Stomach (tissue), 8 donors: ENCODE measurements at regions not wholly inside any gene's neighbourhood (a gene's known extent, or its start where the extent isn't known, plus 50 kb on each side); places are given as distances from the start of the nearest gene placed in this dataset.
"Not testable (repeated sequence)": the region's sequence is repeated elsewhere in the genome, so short reads cannot be mapped to it uniquely, and the experiment has no call there.

Source experiments
- DNase-seq, 2 donors: peaks; one replicate each; pipeline versions ENCODE4 v3.0.0 to v3.0.0-alpha.2; 2013 to 2019
- H3K27ac ChIP-seq, 5 donors: fragments of 200-600 bp in 4 of 5; sonication (generic) in 4 of 5; one replicate each; pipeline ENCODE4 v1.5.1; 2013 to 2019; ENCODE audit warnings: mild to moderate bottlenecking in 1 of 5, moderate library complexity in 1 of 5
- H3K27me3 ChIP-seq, 3 donors: fragments of 200-600 bp; sonication (generic); one replicate each; pipeline ENCODE4 v1.5.1; 2017 to 2019; ENCODE audit warnings: mixed run types in 1 of 3
- H3K36me3 ChIP-seq, 4 donors: fragments of 200-600 bp; sonication (generic); 1 replicate in 3 of 4; 2 replicates in 1 of 4; pipeline ENCODE4 v1.5.1; 2016 to 2019
- H3K4me1 ChIP-seq, 4 donors: fragments of 200-600 bp; sonication (generic); one replicate each; pipeline ENCODE4 v1.5.1; 2016 to 2019
- H3K4me3 ChIP-seq, 4 donors: fragments of 200-600 bp; sonication (generic) in 3 of 4; one replicate each; pipeline ENCODE4 v1.5.1; 2016 to 2019; ENCODE audit warnings: mild to moderate bottlenecking in 1 of 4
- H3K9me3 ChIP-seq, 4 donors: fragments of 200-600 bp; sonication (generic); one replicate each; pipeline ENCODE4 v1.5.1; 2016 to 2019
- CTCF ChIP-seq, 7 experiments: fragments of 450-650 bp in 4 of 7; fragments of 200-600 bp in 3 of 7; sonication (generic) in 3 of 7; IDR thresholded peaks; one replicate each; pipeline ENCODE4 v1.5.1; 2016 to 2019; ENCODE audit warnings: antibody characterized with exemption in 7 of 7, control low read depth in 2 of 7, mild to moderate bottlenecking in 1 of 7
- EP300 ChIP-seq: sonication (generic); formaldehyde crosslinking; IDR thresholded peaks from one replicate; pipeline ENCODE4 v1.6.1; 2017; ENCODE audit warnings: antibody characterized with exemption
- POLR2A ChIP-seq, 4 donors: fragments of 450-650 bp; IDR thresholded peaks; one replicate each; pipeline ENCODE4 v1.6.1; 2016; ENCODE audit warnings: antibody characterized with exemption in 4 of 4, control low read depth in 2 of 4, mild to moderate bottlenecking in 1 of 4, moderate library complexity in 1 of 4
- POLR2AphosphoS5 ChIP-seq, 3 donors: sonication (generic); formaldehyde crosslinking; IDR thresholded peaks; one replicate each; pipeline ENCODE4 v1.6.1; 2016; ENCODE audit warnings: antibody characterized with exemption in 3 of 3
- WGBS, 5 donors: extraction: QIAGEN DNeasy Blood & Tissue Kit in 3 of 5; methylation state at CpG; one replicate each; pipeline versions ENCODE4 v1.1.5 to v1.1.7; 2013 to 2018; 5-methylcytosine and 5-hydroxymethylcytosine counted together
- intact Hi-C: fragments of 100-400 bp; cut with DNase I; formaldehyde crosslinking; loops from one replicate; pipeline ENCODE4 v1.15.1; 2023; ENCODE audit warnings: low total_unique reads
- donor health status: healthy with polysubstance abuse.
- donor health status: Bipolar disorder and iron deficiency.
- donor health status: healthy.

- intact Hi-C loops = no loop called here
- Histone ChIP-seq H3K4me3 (no peak overlapping the region), H3K36me3 (no peaks in the 10 kb centered on the region), H3K27ac (no peak overlapping the region), H3K27me3 (no peaks in the 10 kb centered on the region), H3K4me1 (no peaks in the 10 kb centered on the region), H3K9me3 (peaks cover 0 to 30% (median 19%) of the 10 kb centered on the region in 4 donors)
- no peak for DNase-seq
- WGBS, 5 donors = 63 to 80% (median 78%) methylated on average over 5 of the region's 5 CpGs
- TF ChIP-seq EP300 (no peak), CTCF (IDR thresholded peaks at IDR 0.05) (no peak), POLR2A (IDR thresholded peaks at IDR 0.05) (no peak), POLR2AphosphoS5 (IDR thresholded peaks at IDR 0.05) (no peak)
Observed at GRCh38 chr20:24850176-24850575, 98.9 kb upstream of the CST7 start.

- no peak for DNase-seq
- H3K4me3 ChIP-seq = no peak overlapping the region
- peaks cover 0 to 25% (median 25%) of the 10 kb centered on the region in 4 donors for H3K9me3 ChIP-seq
- 63 to 78% (median 68%) methylated on average over 3 of the region's 3 CpGs for WGBS, 5 donors
- no peaks in the 10 kb centered on the region for H3K36me3 ChIP-seq
- TF ChIP-seq POLR2AphosphoS5 (IDR thresholded peaks at IDR 0.05) = no peak
- TF ChIP-seq CTCF (IDR thresholded peaks at IDR 0.05) = no peak
- TF ChIP-seq POLR2A (IDR thresholded peaks at IDR 0.05) = no peak
- no peak for TF ChIP-seq EP300
- no peaks in the 10 kb centered on the region for H3K27me3 ChIP-seq
- intact Hi-C loops = no loop called here
- H3K4me1 ChIP-seq = no peaks in the 10 kb centered on the region
- H3K27ac ChIP-seq = no peak overlapping the region
Observed at GRCh38 chr20:24851346-24852019, 97.6 kb upstream of the CST7 start.

- 40 to 63% (median 59%) methylated on average over 1 of the region's 1 CpG for WGBS, 5 donors
- no peaks in the 10 kb centered on the region for H3K27me3 ChIP-seq
- intact Hi-C loops = no loop called here
- no peak for DNase-seq
- no peak overlapping the region for H3K27ac ChIP-seq
- H3K9me3 ChIP-seq = peaks cover 0 to 33% (median 24%) of the 10 kb centered on the region in 4 donors
- no peaks in the 10 kb centered on the region for H3K4me1 ChIP-seq
- no peak for TF ChIP-seq CTCF (IDR thresholded peaks at IDR 0.05)
- TF ChIP-seq POLR2AphosphoS5 (IDR thresholded peaks at IDR 0.05) = no peak
- no peak for TF ChIP-seq POLR2A (IDR thresholded peaks at IDR 0.05)
- no peak for TF ChIP-seq EP300
- H3K4me3 ChIP-seq = no peak overlapping the region
- no peaks in the 10 kb centered on the region for H3K36me3 ChIP-seq
Observed at GRCh38 chr20:24853916-24854315, 95.2 kb upstream of the CST7 start.

GRCh38 chr20:24855848-24856247 lies 93.2 kb upstream of the CST7 start:
- Histone ChIP-seq H3K4me1 (no peaks in the 10 kb centered on the region), H3K4me3 (no peak overlapping the region), H3K27me3 (no peaks in the 10 kb centered on the region), H3K9me3 (peaks cover 0 to 33% (median 23%) of the 10 kb centered on the region in 4 donors), H3K36me3 (no peaks in the 10 kb centered on the region), H3K27ac (no peak overlapping the region)
- TF ChIP-seq POLR2A (IDR thresholded peaks at IDR 0.05) (no peak), EP300 (no peak), POLR2AphosphoS5 (IDR thresholded peaks at IDR 0.05) (no peak), CTCF (IDR thresholded peaks at IDR 0.05) (no peak)
- intact Hi-C loops = no loop called here
- DNase-seq = no peak
- WGBS, 5 donors = 80 to 100% (median 90%) methylated on average over 1 of the region's 1 CpG

- WGBS, 5 donors = 79 to 87% (median 84%) methylated on average over 9 of the region's 9 CpGs
- H3K9me3 ChIP-seq = peaks cover 0 to 31% (median 23%) of the 10 kb centered on the region in 4 donors
- H3K4me3 ChIP-seq, intact Hi-C loops, DNase-seq, H3K27ac ChIP-seq, H3K27me3 ChIP-seq, H3K36me3 ChIP-seq, H3K4me1 ChIP-seq: not testable (repeated sequence)
Observed at GRCh38 chr20:24858500-24858899, 90.6 kb upstream of the CST7 start.
